Panc1 (cell line): ENCODE measurements at regions not wholly inside any gene's neighbourhood (a gene's known extent, or its start where the extent isn't known, plus 50 kb on each side); places are given as distances from the start of the nearest gene placed in this dataset.
"Not testable (repeated sequence)": the region's sequence is repeated elsewhere in the genome, so short reads cannot be mapped to it uniquely, and the experiment has no call there.

ENCODE experiments used
- POLR2AphosphoS5 ChIP-seq: IDR thresholded peaks from 2 replicates; pipeline ENCODE4 v1.6.1; 2012; ENCODE audit warnings: mild to moderate bottlenecking, low read depth, low read length, moderate library complexity
- SIN3A ChIP-seq: IDR thresholded peaks from 2 replicates; pipeline ENCODE4 v1.6.1; 2012; ENCODE audit warnings: low read depth, mild to moderate bottlenecking, low read length, moderate library complexity, borderline replicate concordance; ENCODE audit not compliant: insufficient read depth
- TCF7L2 ChIP-seq: IDR thresholded peaks from 2 replicates; pipeline ENCODE4 v1.6.1; 2011; ENCODE audit warnings: mild to moderate bottlenecking, low read depth, low read length, inconsistent platforms
- TF ChIP-seq, protein P1 (sequence below): fragments of 450-650 bp; IDR thresholded peaks from 2 replicates; pipeline ENCODE4 v1.5.1; 2017; ENCODE audit warnings: mild to moderate bottlenecking
- TF ChIP-seq, protein P2 (sequence below), 2 experiments: IDR thresholded peaks; 2 replicates each; pipeline ENCODE4 v1.6.1; 2011 to 2012; ENCODE audit warnings: low read depth in 2 of 2, control low read depth in 1 of 2, low read length in 1 of 2, mild to moderate bottlenecking in 1 of 2, moderate library complexity in 1 of 2; ENCODE audit not compliant: insufficient read depth in 1 of 2

DNA sequence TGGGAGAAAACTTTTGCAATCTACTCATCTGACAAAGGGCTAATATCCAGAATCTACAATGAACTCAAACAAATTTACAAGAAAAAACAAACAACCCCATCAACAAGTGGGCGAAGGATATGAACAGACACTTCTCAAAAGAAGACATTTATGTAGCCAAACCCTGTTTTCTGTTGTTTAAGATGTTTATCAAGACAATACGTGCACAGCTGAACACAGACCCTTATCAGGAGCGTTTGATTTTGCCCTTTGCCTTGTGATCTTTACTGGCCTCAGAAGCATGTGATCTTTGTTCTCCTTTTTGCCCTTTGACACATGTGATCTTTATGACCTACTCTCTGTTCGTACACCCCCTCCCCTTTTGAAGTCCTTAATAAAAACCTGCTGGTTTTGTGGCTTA is 83.7 kb downstream of the VCAM1 start:
- TF ChIP-seq, protein P1, sequence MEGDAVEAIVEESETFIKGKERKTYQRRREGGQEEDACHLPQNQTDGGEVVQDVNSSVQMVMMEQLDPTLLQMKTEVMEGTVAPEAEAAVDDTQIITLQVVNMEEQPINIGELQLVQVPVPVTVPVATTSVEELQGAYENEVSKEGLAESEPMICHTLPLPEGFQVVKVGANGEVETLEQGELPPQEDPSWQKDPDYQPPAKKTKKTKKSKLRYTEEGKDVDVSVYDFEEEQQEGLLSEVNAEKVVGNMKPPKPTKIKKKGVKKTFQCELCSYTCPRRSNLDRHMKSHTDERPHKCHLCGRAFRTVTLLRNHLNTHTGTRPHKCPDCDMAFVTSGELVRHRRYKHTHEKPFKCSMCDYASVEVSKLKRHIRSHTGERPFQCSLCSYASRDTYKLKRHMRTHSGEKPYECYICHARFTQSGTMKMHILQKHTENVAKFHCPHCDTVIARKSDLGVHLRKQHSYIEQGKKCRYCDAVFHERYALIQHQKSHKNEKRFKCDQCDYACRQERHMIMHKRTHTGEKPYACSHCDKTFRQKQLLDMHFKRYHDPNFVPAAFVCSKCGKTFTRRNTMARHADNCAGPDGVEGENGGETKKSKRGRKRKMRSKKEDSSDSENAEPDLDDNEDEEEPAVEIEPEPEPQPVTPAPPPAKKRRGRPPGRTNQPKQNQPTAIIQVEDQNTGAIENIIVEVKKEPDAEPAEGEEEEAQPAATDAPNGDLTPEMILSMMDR = not testable (repeated sequence)
- not testable (repeated sequence) for TF ChIP-seq TCF7L2, POLR2AphosphoS5, SIN3A
- TF ChIP-seq, protein P2, sequence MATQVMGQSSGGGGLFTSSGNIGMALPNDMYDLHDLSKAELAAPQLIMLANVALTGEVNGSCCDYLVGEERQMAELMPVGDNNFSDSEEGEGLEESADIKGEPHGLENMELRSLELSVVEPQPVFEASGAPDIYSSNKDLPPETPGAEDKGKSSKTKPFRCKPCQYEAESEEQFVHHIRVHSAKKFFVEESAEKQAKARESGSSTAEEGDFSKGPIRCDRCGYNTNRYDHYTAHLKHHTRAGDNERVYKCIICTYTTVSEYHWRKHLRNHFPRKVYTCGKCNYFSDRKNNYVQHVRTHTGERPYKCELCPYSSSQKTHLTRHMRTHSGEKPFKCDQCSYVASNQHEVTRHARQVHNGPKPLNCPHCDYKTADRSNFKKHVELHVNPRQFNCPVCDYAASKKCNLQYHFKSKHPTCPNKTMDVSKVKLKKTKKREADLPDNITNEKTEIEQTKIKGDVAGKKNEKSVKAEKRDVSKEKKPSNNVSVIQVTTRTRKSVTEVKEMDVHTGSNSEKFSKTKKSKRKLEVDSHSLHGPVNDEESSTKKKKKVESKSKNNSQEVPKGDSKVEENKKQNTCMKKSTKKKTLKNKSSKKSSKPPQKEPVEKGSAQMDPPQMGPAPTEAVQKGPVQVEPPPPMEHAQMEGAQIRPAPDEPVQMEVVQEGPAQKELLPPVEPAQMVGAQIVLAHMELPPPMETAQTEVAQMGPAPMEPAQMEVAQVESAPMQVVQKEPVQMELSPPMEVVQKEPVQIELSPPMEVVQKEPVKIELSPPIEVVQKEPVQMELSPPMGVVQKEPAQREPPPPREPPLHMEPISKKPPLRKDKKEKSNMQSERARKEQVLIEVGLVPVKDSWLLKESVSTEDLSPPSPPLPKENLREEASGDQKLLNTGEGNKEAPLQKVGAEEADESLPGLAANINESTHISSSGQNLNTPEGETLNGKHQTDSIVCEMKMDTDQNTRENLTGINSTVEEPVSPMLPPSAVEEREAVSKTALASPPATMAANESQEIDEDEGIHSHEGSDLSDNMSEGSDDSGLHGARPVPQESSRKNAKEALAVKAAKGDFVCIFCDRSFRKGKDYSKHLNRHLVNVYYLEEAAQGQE (IDR thresholded peaks at IDR 0.05; ENCODE audit: insufficient read depth in 1 of 2, low read depth in 2 of 2, low read length in 1 of 2) = not testable (repeated sequence)
